Nephron progenitor cell (in vitro differentiated cells): ENCODE measurements at regions not wholly inside any gene's neighbourhood (a gene's known extent, or its start where the extent isn't known, plus 50 kb on each side); places are given as distances from the start of the nearest gene placed in this dataset.
"Not testable (repeated sequence)": the region's sequence is repeated elsewhere in the genome, so short reads cannot be mapped to it uniquely, and the experiment has no call there.

Experiments
- DNase-seq: peaks from one replicate; pipeline ENCODE4 v3.0.0; 2021
- H3K27ac Mint-ChIP-seq: 2 replicates; pipeline ENCODE4 v1.8.0; 2021; ENCODE audit warnings: mild to moderate bottlenecking, moderate library complexity, mixed read lengths
- H3K27me3 Mint-ChIP-seq: 2 replicates; pipeline ENCODE4 v1.8.0; 2021; ENCODE audit warnings: mild to moderate bottlenecking, low read depth, mixed read lengths; ENCODE audit not compliant: poor library complexity
- H3K36me3 Mint-ChIP-seq: 2 replicates; pipeline ENCODE4 v1.8.0; 2021; ENCODE audit warnings: low read depth, mixed read lengths
- H3K4me1 Mint-ChIP-seq: 2 replicates; pipeline ENCODE4 v1.8.0; 2021; ENCODE audit warnings: mixed read lengths
- H3K4me3 Mint-ChIP-seq: 2 replicates; pipeline ENCODE4 v1.8.0; 2021; ENCODE audit warnings: mild to moderate bottlenecking, moderate library complexity, mixed read lengths
- H3K9me3 Mint-ChIP-seq: 2 replicates; pipeline ENCODE4 v1.8.0; 2021; ENCODE audit warnings: mild to moderate bottlenecking, moderate library complexity, mixed read lengths
- TF ChIP-seq, protein P1 (sequence below): fragments of 200-600 bp; sonication (generic); IDR thresholded peaks from 2 replicates; pipeline ENCODE4 v1.5.0; 2021; ENCODE audit warnings: antibody characterized with exemption

DNA sequence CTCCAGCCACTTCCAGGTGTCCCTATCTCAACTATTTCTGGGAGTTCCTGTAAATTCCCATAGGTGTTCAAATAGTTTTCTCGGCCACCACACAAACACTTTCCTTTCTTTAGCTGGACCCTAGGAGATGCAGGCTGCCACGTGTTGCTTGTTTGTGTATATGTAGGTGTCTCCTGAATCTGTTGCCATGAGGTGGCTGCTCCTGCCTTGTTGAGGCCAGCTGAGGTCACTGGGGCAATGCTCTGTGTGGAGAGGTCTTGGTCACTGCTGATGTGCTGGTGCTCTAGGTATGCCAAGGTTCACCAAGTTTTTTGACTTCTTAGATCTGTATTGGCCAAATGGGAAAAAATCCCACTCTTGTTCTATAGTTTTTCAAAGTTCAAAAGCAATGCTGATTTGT, 132.5 kb upstream of the CHD1 start:
- Mint-ChIP-seq H3K36me3 (no peaks in the 10 kb centered on the region), H3K9me3 (no peaks in the 10 kb centered on the region), H3K27ac (peak overlapping the region; percentile 87), H3K4me1 (peaks cover 20% of the 10 kb centered on the region), H3K4me3 (no peak overlapping the region), H3K27me3 (peaks cover 3% of the 10 kb centered on the region)
- TF ChIP-seq, protein P1, sequence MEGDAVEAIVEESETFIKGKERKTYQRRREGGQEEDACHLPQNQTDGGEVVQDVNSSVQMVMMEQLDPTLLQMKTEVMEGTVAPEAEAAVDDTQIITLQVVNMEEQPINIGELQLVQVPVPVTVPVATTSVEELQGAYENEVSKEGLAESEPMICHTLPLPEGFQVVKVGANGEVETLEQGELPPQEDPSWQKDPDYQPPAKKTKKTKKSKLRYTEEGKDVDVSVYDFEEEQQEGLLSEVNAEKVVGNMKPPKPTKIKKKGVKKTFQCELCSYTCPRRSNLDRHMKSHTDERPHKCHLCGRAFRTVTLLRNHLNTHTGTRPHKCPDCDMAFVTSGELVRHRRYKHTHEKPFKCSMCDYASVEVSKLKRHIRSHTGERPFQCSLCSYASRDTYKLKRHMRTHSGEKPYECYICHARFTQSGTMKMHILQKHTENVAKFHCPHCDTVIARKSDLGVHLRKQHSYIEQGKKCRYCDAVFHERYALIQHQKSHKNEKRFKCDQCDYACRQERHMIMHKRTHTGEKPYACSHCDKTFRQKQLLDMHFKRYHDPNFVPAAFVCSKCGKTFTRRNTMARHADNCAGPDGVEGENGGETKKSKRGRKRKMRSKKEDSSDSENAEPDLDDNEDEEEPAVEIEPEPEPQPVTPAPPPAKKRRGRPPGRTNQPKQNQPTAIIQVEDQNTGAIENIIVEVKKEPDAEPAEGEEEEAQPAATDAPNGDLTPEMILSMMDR = no peak
- DNase-seq = peak; percentile 12

DNA sequence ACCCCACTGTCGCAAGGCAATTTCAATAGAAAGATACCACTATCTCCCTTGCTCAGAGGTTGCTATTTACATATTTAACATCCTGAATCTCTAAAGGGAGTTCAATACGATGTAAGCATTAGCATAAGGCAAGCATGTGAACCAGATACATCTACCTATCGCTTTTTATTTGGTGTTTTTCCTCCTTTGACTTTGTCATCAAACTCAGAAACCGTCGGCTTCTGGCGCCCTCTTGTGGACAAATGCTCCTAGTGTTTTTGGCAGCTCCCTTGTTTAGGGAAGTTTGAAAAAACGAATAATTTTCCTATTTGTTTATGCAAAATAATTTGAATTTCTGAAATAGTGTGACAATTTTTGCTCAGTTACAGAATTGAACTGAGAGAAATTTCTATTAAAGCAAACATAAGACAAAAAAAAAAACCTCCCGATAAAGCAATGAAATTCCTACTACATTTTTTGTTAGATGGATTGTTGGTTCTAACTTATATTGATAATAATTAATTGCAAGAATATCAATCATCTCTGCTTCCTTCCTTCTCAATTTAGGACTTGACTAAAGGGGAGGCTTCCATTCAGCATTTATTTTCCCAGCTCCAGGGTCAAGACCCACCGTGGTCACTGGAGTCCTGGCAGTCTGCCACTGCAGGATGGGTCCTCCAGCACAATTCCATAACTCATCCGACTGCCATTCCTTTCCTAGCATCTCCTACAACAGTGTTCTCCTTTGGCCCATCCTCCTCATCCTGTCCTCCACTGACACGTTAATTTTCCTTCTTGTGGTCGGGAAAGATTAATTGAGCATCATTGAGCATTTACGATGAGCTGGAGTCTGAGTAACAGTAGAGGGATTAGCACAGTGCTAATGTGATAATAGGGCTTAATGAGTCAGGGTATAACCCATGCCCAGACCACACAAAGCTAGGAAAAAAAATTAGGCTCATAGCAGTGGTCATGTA, 131.8 kb upstream of the CHD1 start:
- Mint-ChIP-seq H3K4me3 (no peak overlapping the region), H3K27me3 (peaks cover 5% of the 10 kb centered on the region), H3K36me3 (no peaks in the 10 kb centered on the region), H3K9me3 (no peaks in the 10 kb centered on the region), H3K4me1 (peaks cover 20% of the 10 kb centered on the region), H3K27ac (no peak overlapping the region)
- DNase-seq = peak; percentile 84
- TF ChIP-seq, protein P1 = peak; percentile 89

DNA sequence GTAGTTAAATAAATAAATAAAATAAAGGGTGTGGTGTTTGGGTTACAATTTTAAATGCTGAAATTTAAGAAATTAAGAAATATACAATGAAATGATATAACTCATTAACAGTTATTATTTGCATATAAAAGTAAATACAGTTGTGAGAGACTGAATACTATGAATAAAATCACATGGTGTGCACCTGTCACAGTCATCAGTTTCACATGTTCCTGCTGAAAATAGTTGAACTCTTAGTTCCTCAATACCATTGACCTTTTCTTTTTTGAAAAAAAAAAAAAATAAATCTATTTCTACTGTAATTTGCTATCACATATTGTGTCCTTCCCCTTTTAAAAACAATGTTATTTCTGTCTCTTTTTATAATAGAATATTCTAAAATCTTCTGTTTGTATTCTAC, 130.9 kb upstream of the CHD1 start:
- Mint-ChIP-seq H3K27ac (no peak overlapping the region), H3K4me3 (no peak overlapping the region), H3K9me3 (no peaks in the 10 kb centered on the region), H3K36me3 (no peaks in the 10 kb centered on the region), H3K4me1 (peaks cover 23% of the 10 kb centered on the region), H3K27me3 (peaks cover 5% of the 10 kb centered on the region)
- TF ChIP-seq, protein P1 = no peak
- no peak for DNase-seq

DNA sequence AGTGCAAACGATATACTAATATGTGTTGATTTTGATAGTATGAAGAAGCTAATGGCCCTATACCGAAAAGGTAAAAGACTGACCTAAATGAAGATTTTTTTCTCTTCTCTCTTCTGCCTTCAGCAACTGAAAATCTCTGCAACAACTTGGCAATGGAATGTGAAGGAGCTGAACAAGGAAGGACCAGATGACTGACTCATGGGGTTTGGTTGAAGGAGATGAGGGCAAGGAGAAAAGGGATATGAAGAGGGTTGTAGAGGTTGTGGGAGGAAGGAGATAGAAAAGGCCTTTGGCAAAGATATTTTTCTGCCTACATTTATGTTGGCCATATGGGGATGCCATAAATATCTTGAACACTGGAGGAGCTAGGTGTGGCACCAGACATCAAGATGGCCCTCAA, 129.7 kb upstream of the CHD1 start:
- Mint-ChIP-seq H3K4me1 (peaks cover 23% of the 10 kb centered on the region), H3K4me3 (no peak overlapping the region), H3K27ac (no peak overlapping the region), H3K9me3 (no peaks in the 10 kb centered on the region), H3K36me3 (no peaks in the 10 kb centered on the region), H3K27me3 (peaks cover 5% of the 10 kb centered on the region)
- DNase-seq = no peak
- TF ChIP-seq, protein P1 = no peak

DNA sequence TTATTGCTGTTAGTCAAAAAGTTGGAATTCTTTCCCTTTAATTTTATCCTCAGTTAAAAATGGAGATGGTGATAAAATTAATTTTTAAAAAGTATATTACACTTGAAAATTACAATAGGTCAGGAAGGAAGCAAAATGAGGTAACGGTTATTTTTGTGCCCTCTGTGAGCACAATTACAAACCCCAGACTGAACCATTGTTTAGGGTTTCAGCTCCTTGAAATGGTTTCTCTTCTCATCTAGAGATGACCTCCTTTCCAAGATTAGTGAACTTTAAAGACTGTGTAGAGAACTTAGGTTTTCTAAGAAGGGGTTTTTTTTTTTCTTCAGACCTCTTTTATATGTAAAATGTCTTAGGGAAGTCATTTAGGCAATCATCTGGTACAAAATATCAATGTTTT, 126.2 kb upstream of the CHD1 start:
- Mint-ChIP-seq H3K36me3 (no peaks in the 10 kb centered on the region), H3K4me3 (no peak overlapping the region), H3K4me1 (peaks cover 20% of the 10 kb centered on the region), H3K27ac (no peak overlapping the region), H3K27me3 (peaks cover 2% of the 10 kb centered on the region), H3K9me3 (no peaks in the 10 kb centered on the region)
- DNase-seq = no peak
- TF ChIP-seq, protein P1 = no peak

DNA sequence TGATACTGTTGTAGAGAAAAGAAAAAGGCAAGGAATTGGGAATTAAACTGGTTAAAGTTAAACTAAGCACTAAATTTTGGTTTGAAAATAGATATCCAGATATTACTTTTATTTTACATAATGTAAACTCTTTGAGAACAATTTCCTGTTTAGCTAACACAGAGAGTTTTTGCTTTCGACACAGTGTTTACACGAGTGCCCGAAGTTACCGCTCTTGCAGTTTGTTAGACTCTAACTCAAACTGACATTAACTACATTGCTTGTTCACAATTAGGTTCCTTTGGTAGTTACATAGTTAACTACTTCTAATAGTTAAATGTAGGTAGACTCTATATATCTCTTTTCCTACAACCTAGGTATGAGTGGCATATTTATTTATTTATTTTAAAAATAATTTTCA, 117.1 kb upstream of the CHD1 start:
- TF ChIP-seq, protein P1 = no peak
- H3K4me3 Mint-ChIP-seq = no peak overlapping the region
- no peaks in the 10 kb centered on the region for H3K36me3 Mint-ChIP-seq
- no peak for DNase-seq
- peaks cover 21% of the 10 kb centered on the region for H3K9me3 Mint-ChIP-seq
- peaks cover 4% of the 10 kb centered on the region for H3K27me3 Mint-ChIP-seq
- peaks cover 15% of the 10 kb centered on the region for H3K4me1 Mint-ChIP-seq
- H3K27ac Mint-ChIP-seq = no peak overlapping the region

DNA sequence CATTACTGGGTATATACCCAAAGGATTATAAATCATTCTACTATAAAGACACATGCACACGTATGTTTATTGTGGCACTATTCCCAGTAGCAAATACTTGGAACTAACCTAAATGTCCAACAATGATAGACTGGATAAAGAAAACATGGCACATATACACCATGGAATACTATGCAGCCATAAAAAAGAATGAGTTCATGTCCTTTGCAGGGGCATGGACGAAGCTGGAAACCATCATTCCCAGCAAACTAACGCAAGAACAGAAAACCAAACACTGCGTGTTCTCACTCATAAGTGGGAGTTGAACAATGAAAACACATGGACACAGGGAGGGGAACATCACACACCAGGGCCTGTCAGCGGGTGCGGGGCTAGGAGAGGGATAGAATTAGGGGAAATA, 114.5 kb upstream of the CHD1 start:
- not testable (repeated sequence) for H3K27ac Mint-ChIP-seq, H3K27me3 Mint-ChIP-seq, H3K4me3 Mint-ChIP-seq, H3K36me3 Mint-ChIP-seq, DNase-seq
- Mint-ChIP-seq H3K9me3 (peaks cover 34% of the 10 kb centered on the region), H3K4me1 (peaks cover 15% of the 10 kb centered on the region)
